H1 (cell line): ENCODE measurements at regions not wholly inside any gene's neighbourhood (a gene's known extent, or its start where the extent isn't known, plus 50 kb on each side); places are given as distances from the start of the nearest gene placed in this dataset.

ENCODE experiments used
- BACH1 ChIP-seq: IDR thresholded peaks from 2 replicates; pipeline ENCODE4 v1.6.1; 2012; ENCODE audit warnings: low read length, improper control_type of control experiment
- CREB1 ChIP-seq: IDR thresholded peaks from 2 replicates; pipeline ENCODE4 v1.6.1; 2012; ENCODE audit warnings: inconsistent platforms
- EP300 ChIP-seq, 2 experiments: IDR thresholded peaks; 1 replicate in 1 of 2; 2 replicates in 1 of 2; pipeline ENCODE4 v1.6.1; 2011 to 2012; ENCODE audit warnings: low read depth in 2 of 2, low read length in 2 of 2, mild to moderate bottlenecking in 2 of 2, borderline replicate concordance in 1 of 2, inconsistent platforms in 1 of 2, moderate library complexity in 1 of 2
- EZH2 ChIP-seq: fragments of 200-600 bp; sonication (generic); IDR thresholded peaks from 2 replicates; pipeline ENCODE4 v1.7.1; 2012; ENCODE audit warnings: low read depth, mild to moderate bottlenecking, moderate library complexity, low read length, inconsistent platforms; ENCODE audit not compliant: severe bottlenecking
- HDAC6 ChIP-seq: IDR thresholded peaks from one replicate; pipeline ENCODE4 v1.7.1; 2012; ENCODE audit warnings: low read depth, mild to moderate bottlenecking, inconsistent platforms, low read length, moderate library complexity
- KDM1A ChIP-seq: fragments of 200-600, 300-600 bp; sonication (generic); IDR thresholded peaks from 2 replicates; pipeline ENCODE4 v1.7.1; 2016; ENCODE audit warnings: mild to moderate bottlenecking, low read length, borderline replicate concordance
- KDM5A ChIP-seq: fragments of 200-600 bp; IDR thresholded peaks from 2 replicates; pipeline ENCODE4 v1.7.1; 2012; ENCODE audit warnings: mild to moderate bottlenecking, low read length, inconsistent platforms, mixed read lengths
- POLR2A ChIP-seq, 2 experiments: IDR thresholded peaks; 1 replicate in 1 of 2; 2 replicates in 1 of 2; pipeline ENCODE4 v1.6.1; 2011; ENCODE audit warnings: low read depth in 2 of 2, low read length in 2 of 2, mild to moderate bottlenecking in 2 of 2; ENCODE audit errors: control extremely low read depth in 1 of 2
- SIN3A ChIP-seq, 2 experiments: IDR thresholded peaks in 1 of 2; conservative IDR thresholded peaks in 1 of 2; 2 replicates each; pipeline ENCODE4 v1.6.1; 2011 to 2012; ENCODE audit warnings: low read length in 2 of 2, improper control_type of control experiment in 1 of 2, low read depth in 1 of 2, mild to moderate bottlenecking in 1 of 2
- SRF ChIP-seq: IDR thresholded peaks from 2 replicates; pipeline ENCODE4 v1.6.1; 2011; ENCODE audit warnings: mild to moderate bottlenecking, low read depth, low read length, moderate library complexity

GRCh38 chr18:42165922-42166513 is 211.0 kb downstream of the PIK3C3 start:
- TF ChIP-seq POLR2A (IDR thresholded peaks at IDR 0.05; ENCODE audit: control extremely low read depth in 1 of 2, low read depth in 2 of 2, low read length in 2 of 2) (no peak), SIN3A (conservative IDR thresholded peaks at IDR 0.05 in 1 of 2, IDR thresholded peaks at IDR 0.05 in 1 of 2; ENCODE audit: low read depth in 1 of 2, low read length in 2 of 2) (no peak), KDM5A (no peak), EP300 (IDR thresholded peaks at IDR 0.05; ENCODE audit: borderline replicate concordance in 1 of 2, low read depth in 2 of 2, low read length in 2 of 2) (no peak), BACH1 (no peak), EZH2 (no peak), HDAC6 (no peak), CREB1 (no peak), SRF (no peak), KDM1A (no peak)
